ENCODE measurements at regions not wholly inside any gene's neighbourhood (a gene's known extent, or its start where the extent isn't known, plus 50 kb on each side); places are given as distances from the start of the nearest gene placed in this dataset.

DNA sequence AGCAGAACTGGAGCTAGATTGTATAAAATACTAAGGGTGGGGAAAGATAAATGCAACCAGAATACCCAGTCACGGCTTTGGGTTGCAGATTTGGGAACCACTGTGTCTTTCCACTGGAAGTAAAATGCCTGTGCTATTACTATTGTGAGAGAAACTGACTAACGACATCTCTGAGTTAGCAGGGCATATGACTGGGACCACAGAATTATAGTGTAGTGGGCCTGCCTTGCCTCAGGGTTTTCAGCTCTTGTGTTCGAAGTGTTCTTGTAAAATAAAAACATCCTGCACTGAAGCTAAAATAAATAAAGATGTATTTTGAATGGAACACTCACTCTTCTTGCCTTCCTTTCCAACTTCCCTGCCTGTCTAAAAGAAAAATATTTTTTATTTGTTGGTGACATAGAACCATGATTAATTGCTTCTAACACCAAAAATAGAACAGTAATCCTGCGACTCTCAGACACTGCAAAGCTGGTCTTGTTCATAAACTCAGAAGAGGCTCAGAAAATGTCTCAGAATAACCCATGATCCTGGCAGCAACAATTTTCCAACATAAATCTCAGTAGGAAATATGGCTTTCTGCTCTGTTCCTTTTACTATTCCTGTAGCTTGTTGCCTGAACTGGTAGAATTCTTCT, 104.2 kb downstream of the FAM47B start:
- Histone ChIP-seq H3K79me1 (ENCODE audit: low read depth, low read length) (no peaks in the 10 kb centered on the region), H4K8ac (ENCODE audit: low read depth, low read length) (no peak overlapping the region), H3K27me3 (ENCODE audit: control insufficient read depth in 3 of 3, insufficient read depth in 3 of 3, low read depth in 1 of 3, low read length in 3 of 3) (no peaks in the 10 kb centered on the region), H3K14ac (ENCODE audit: low read length) (no peak overlapping the region), H2BK5ac (ENCODE audit: low read length) (no peak overlapping the region), H2AK5ac (ENCODE audit: low read depth, low read length) (no peak overlapping the region), H3K23ac (ENCODE audit: low read depth, low read length, poor library complexity) (no peak overlapping the region), H2BK12ac (ENCODE audit: low read length) (no peak overlapping the region), H3K36me3 (replicated peaks in 1 of 2; ENCODE audit: control insufficient read depth in 2 of 2, insufficient read depth in 2 of 2, low read length in 2 of 2) (no peaks in the 10 kb centered on the region), H3K9me3 (replicated peaks in 1 of 2; ENCODE audit: control insufficient read depth in 2 of 2, insufficient read depth in 1 of 2, low read depth in 1 of 2, low read length in 2 of 2) (no peaks in the 10 kb centered on the region), H3K4me2 (ENCODE audit: insufficient read depth, low read length, poor library complexity, severe bottlenecking) (no peak overlapping the region), H3K27ac (replicated peaks; ENCODE audit: low read length) (no peak overlapping the region), H3K4ac (ENCODE audit: low read length) (no peak overlapping the region), H3K18ac (ENCODE audit: low read length) (no peak overlapping the region), H3K4me1 (ENCODE audit: control insufficient read depth in 2 of 2, insufficient read depth in 1 of 2, low read depth in 1 of 2, low read length in 2 of 2) (no peaks in the 10 kb centered on the region), H2BK15ac (ENCODE audit: low read length) (no peak overlapping the region), H3K9ac (ENCODE audit: low read depth, low read length, poor library complexity) (no peak overlapping the region), H2BK120ac (ENCODE audit: low read depth, low read length) (no peak overlapping the region), H4K91ac (ENCODE audit: low read depth, low read length, poor library complexity) (no peak overlapping the region), H3K4me3 (ENCODE audit: low read length in 2 of 2) (no peak overlapping the region), H2AFZ (ENCODE audit: low read length) (no peak overlapping the region)
- no CpG with 5 or more reads among the region's 4 CpGs for WGBS, 2 donors (ENCODE audit: extremely low coverage in 2 of 2, insufficient read length in 2 of 2, insufficient replicate concordance in 1 of 2)
- DNase-seq (ENCODE audit: low spot score) = no peak

DNA sequence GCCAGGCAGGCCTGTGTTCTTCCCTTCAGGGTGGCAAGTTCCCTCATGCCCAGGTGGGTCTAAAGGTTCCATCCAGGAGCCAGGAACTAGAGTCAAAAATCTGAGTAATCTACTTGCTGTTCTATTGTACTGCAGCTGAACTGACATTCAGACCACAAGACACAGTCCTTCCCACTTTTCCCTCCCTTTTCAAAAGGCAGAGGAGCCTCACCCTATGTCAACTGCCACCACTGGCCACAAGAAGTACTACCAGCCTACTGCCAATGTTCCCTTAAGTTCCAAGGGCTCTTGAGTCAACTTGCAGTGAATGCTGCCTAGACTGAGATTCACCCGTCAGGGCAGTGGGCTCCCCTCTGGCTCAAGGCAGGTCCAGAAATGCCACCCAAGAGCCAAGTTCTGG, 133.5 kb downstream of the FAM47B start:
- Histone ChIP-seq H3K4me3 (ENCODE audit: low read length in 2 of 2) (no peak overlapping the region), H4K8ac (ENCODE audit: low read depth, low read length) (no peak overlapping the region), H2BK15ac (ENCODE audit: low read length) (no peak overlapping the region), H3K9me3 (replicated peaks in 1 of 2; ENCODE audit: control insufficient read depth in 2 of 2, insufficient read depth in 1 of 2, low read depth in 1 of 2, low read length in 2 of 2) (no peaks in the 10 kb centered on the region), H3K4me1 (ENCODE audit: control insufficient read depth in 2 of 2, insufficient read depth in 1 of 2, low read depth in 1 of 2, low read length in 2 of 2) (no peaks in the 10 kb centered on the region), H3K23ac (ENCODE audit: low read depth, low read length, poor library complexity) (no peak overlapping the region), H3K27ac (replicated peaks; ENCODE audit: low read length) (no peak overlapping the region), H3K4me2 (ENCODE audit: insufficient read depth, low read length, poor library complexity, severe bottlenecking) (no peak overlapping the region), H2AFZ (ENCODE audit: low read length) (no peak overlapping the region), H2BK5ac (ENCODE audit: low read length) (no peak overlapping the region), H2BK120ac (ENCODE audit: low read depth, low read length) (no peak overlapping the region), H3K79me1 (ENCODE audit: low read depth, low read length) (no peaks in the 10 kb centered on the region), H3K14ac (ENCODE audit: low read length) (no peak overlapping the region), H2AK5ac (ENCODE audit: low read depth, low read length) (no peak overlapping the region), H4K91ac (ENCODE audit: low read depth, low read length, poor library complexity) (no peak overlapping the region), H3K27me3 (ENCODE audit: control insufficient read depth in 3 of 3, insufficient read depth in 3 of 3, low read depth in 1 of 3, low read length in 3 of 3) (no peaks in the 10 kb centered on the region), H3K18ac (ENCODE audit: low read length) (no peak overlapping the region), H2BK12ac (ENCODE audit: low read length) (no peak overlapping the region), H3K4ac (ENCODE audit: low read length) (no peak overlapping the region), H3K36me3 (replicated peaks in 1 of 2; ENCODE audit: control insufficient read depth in 2 of 2, insufficient read depth in 2 of 2, low read length in 2 of 2) (no peaks in the 10 kb centered on the region), H3K9ac (ENCODE audit: low read depth, low read length, poor library complexity) (no peak overlapping the region)
- no CpG with 5 or more reads among the region's 1 CpG for WGBS, 2 donors (ENCODE audit: extremely low coverage in 2 of 2, insufficient read length in 2 of 2, insufficient replicate concordance in 1 of 2)
- no peak for DNase-seq (ENCODE audit: low spot score)

DNA sequence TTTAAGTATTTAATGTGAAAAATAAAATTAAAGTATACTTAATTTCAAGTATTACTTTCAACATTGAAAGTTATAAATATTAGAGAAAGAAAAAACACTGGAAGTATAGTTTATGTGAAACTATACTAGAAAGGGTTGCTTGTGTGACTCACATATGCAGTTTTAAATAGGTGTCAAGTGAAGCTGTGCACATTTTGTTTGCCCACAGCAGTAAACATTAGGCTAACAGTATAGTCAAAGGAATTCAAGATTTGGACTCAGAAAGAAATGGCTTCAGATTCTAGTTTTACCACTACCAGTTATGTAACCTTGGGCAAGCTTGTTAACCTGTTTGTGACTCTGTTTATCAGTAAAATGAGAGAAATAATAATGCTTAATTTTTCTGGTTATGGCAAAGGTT, 148.2 kb downstream of the FAM47B start:
- Histone ChIP-seq H3K4me3 (ENCODE audit: low read length in 2 of 2) (no peak overlapping the region), H4K8ac (ENCODE audit: low read depth, low read length) (no peak overlapping the region), H2BK15ac (ENCODE audit: low read length) (no peak overlapping the region), H3K4me2 (ENCODE audit: insufficient read depth, low read length, poor library complexity, severe bottlenecking) (no peak overlapping the region), H3K23ac (ENCODE audit: low read depth, low read length, poor library complexity) (no peak overlapping the region), H2BK12ac (ENCODE audit: low read length) (no peak overlapping the region), H2AFZ (ENCODE audit: low read length) (no peak overlapping the region), H3K27ac (replicated peaks; ENCODE audit: low read length) (no peak overlapping the region), H3K79me1 (ENCODE audit: low read depth, low read length) (no peaks in the 10 kb centered on the region), H3K9me3 (replicated peaks in 1 of 2; ENCODE audit: control insufficient read depth in 2 of 2, insufficient read depth in 1 of 2, low read depth in 1 of 2, low read length in 2 of 2) (no peaks in the 10 kb centered on the region), H3K4me1 (ENCODE audit: control insufficient read depth in 2 of 2, insufficient read depth in 1 of 2, low read depth in 1 of 2, low read length in 2 of 2) (no peaks in the 10 kb centered on the region), H2BK5ac (ENCODE audit: low read length) (no peak overlapping the region), H4K91ac (ENCODE audit: low read depth, low read length, poor library complexity) (no peak overlapping the region), H3K27me3 (ENCODE audit: control insufficient read depth in 3 of 3, insufficient read depth in 3 of 3, low read depth in 1 of 3, low read length in 3 of 3) (no peaks in the 10 kb centered on the region), H3K4ac (ENCODE audit: low read length) (no peak overlapping the region), H3K18ac (ENCODE audit: low read length) (no peak overlapping the region), H3K9ac (ENCODE audit: low read depth, low read length, poor library complexity) (no peak overlapping the region), H3K14ac (ENCODE audit: low read length) (no peak overlapping the region), H3K36me3 (replicated peaks in 1 of 2; ENCODE audit: control insufficient read depth in 2 of 2, insufficient read depth in 2 of 2, low read length in 2 of 2) (no peaks in the 10 kb centered on the region), H2AK5ac (ENCODE audit: low read depth, low read length) (no peak overlapping the region), H2BK120ac (ENCODE audit: low read depth, low read length) (no peak overlapping the region)
- DNase-seq (ENCODE audit: low spot score) = no peak

DNA sequence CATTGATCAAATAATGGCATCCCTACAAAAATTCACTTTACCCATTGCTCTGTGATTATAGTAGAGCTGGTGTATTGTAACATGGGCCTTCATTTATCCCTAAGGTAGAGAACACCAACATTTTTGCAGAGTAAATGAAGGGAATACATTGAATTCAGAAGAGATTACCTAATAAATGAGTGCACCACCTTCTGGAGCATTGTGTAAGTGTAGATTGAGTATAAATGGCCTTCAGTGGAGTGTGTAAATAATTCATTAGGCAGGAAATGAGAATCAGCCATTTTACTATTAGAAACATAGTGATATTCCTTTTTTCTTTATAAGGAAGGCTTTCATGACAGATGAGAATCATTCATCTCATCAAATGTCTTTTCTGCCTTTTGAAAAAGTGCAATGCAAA, 155.8 kb downstream of the FAM47B start:
- Histone ChIP-seq H2BK12ac (ENCODE audit: low read length) (no peak overlapping the region), H2BK15ac (ENCODE audit: low read length) (no peak overlapping the region), H3K79me1 (ENCODE audit: low read depth, low read length) (no peaks in the 10 kb centered on the region), H2BK120ac (ENCODE audit: low read depth, low read length) (no peak overlapping the region), H2AK5ac (ENCODE audit: low read depth, low read length) (no peak overlapping the region), H3K9me3 (replicated peaks in 1 of 2; ENCODE audit: control insufficient read depth in 2 of 2, insufficient read depth in 1 of 2, low read depth in 1 of 2, low read length in 2 of 2) (no peaks in the 10 kb centered on the region), H3K4me2 (ENCODE audit: insufficient read depth, low read length, poor library complexity, severe bottlenecking) (no peak overlapping the region), H3K18ac (ENCODE audit: low read length) (no peak overlapping the region), H3K23ac (ENCODE audit: low read depth, low read length, poor library complexity) (no peak overlapping the region), H4K8ac (ENCODE audit: low read depth, low read length) (no peak overlapping the region), H3K4ac (ENCODE audit: low read length) (no peak overlapping the region), H3K14ac (ENCODE audit: low read length) (no peak overlapping the region), H2AFZ (ENCODE audit: low read length) (no peak overlapping the region), H3K4me3 (ENCODE audit: low read length in 2 of 2) (no peak overlapping the region), H4K91ac (ENCODE audit: low read depth, low read length, poor library complexity) (no peak overlapping the region), H3K36me3 (replicated peaks in 1 of 2; ENCODE audit: control insufficient read depth in 2 of 2, insufficient read depth in 2 of 2, low read length in 2 of 2) (no peaks in the 10 kb centered on the region), H3K4me1 (ENCODE audit: control insufficient read depth in 2 of 2, insufficient read depth in 1 of 2, low read depth in 1 of 2, low read length in 2 of 2) (no peaks in the 10 kb centered on the region), H3K27me3 (ENCODE audit: control insufficient read depth in 3 of 3, insufficient read depth in 3 of 3, low read depth in 1 of 3, low read length in 3 of 3) (no peaks in the 10 kb centered on the region), H3K9ac (ENCODE audit: low read depth, low read length, poor library complexity) (no peak overlapping the region), H3K27ac (replicated peaks; ENCODE audit: low read length) (no peak overlapping the region), H2BK5ac (ENCODE audit: low read length) (no peak overlapping the region)
- no peak for DNase-seq (ENCODE audit: low spot score)
